ENCODE measurements at regions not wholly inside any gene's neighbourhood (a gene's known extent, or its start where the extent isn't known, plus 50 kb on each side); places are given as distances from the start of the nearest gene placed in this dataset.

- in situ Hi-C loops (cut with MboI) = no loop called here
- peak overlapping the region in 1 of 2 experiments; percentile 32; a peak in 1 of 4 replicates for H3K9ac ChIP-seq (ENCODE audit: insufficient read depth in 1 of 2, low read depth in 2 of 2, low read length in 2 of 2)
- no peak overlapping the region for H3K4me3 ChIP-seq
- H3K4me1 ChIP-seq (replicated peaks in 1 of 2; ENCODE audit: control insufficient read depth in 2 of 2, insufficient read depth in 2 of 2, low read length in 2 of 2) = peaks cover 8 to 48% of the 10 kb centered on the region in 2 experiments; a peak in 4 of 5 replicates
- H3K36me3 ChIP-seq (ENCODE audit: control insufficient read depth, insufficient read depth, low read length) = no peaks in the 10 kb centered on the region
- H3K79me2 ChIP-seq (ENCODE audit: control insufficient read depth, insufficient read depth, low read length) = no peaks in the 10 kb centered on the region
- H3K9me1 ChIP-seq (ENCODE audit: control insufficient read depth, insufficient read depth, low read length) = no peaks in the 10 kb centered on the region
- ChIA-PET POLR2A (interaction anchor here (0.6 to 0.9 kb wide), 2 partner anchors 11 to 12 kb away, joined by 3 read pairs; no protein-coding TSS in a partner anchor), CTCF (ENCODE audit: low intra/inter-chr PET ratio) (interaction anchor here (0.9 kb wide), 1 partner anchor 11 kb away, joined by 4 read pairs; no protein-coding TSS in a partner anchor)
- TF ChIP-seq ZNF324 (CRISPR knock-in tag; IDR thresholded peaks at IDR 0.05) = no peak
- FAIRE-seq (no peak), DNase-seq (ENCODE audit: extremely low read depth in 1 of 4, low spot score in 3 of 4) (no peak), ATAC-seq (no peak)
- H4K20me1 ChIP-seq (replicated peaks; ENCODE audit: control insufficient read depth, insufficient read depth, low read length) = no peaks in the 10 kb centered on the region
- H2AFZ ChIP-seq (ENCODE audit: low read depth, low read length) = peak overlapping the region; percentile 60; the same call in 1 of the 2 replicates
- no peaks in the 10 kb centered on the region for H3K9me3 ChIP-seq (replicated peaks; ENCODE audit: control insufficient read depth, insufficient read depth, low read depth, low read length)
- intact Hi-C loops (cut with micrococcal nuclease) = no loop called here
- no TSS peak for BruUV-seq (replicated peaks)
- H3K27ac ChIP-seq (ENCODE audit: extremely low read depth, low read depth, low read length) = no peak overlapping the region
- H3K27me3 ChIP-seq (ENCODE audit: control insufficient read depth in 2 of 2, insufficient read depth in 2 of 2, low read length in 2 of 2) = no peaks in the 10 kb centered on the region
- 78% methylated on average over 4 of the region's 4 CpGs for WGBS (ENCODE audit: insufficient coverage, low coverage, missing lambda C conversion rate)
- no peak overlapping the region for H3K4me2 ChIP-seq (ENCODE audit: insufficient read depth, low read length)
Observed at GRCh38 chr15:66893294-66893693, 172.1 kb upstream of the SMAD3 start.

DNA sequence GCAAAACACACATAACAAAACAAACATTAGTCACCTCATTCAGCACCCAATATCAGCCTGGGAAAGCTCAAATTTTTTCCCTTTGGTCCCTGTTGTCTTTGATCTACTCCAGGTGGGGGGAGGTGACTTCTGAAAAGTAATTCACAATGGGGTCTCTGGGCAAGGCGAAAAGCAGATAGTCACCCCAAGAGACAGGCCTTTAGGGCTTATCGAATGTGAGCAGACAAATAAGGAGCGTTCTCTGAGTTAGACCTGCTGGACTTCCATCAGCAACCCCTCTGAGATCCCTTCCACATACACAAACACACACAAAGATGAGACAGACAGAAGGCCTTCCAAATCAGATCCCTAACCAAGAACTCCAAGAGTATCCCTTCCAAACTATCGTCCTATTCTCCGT lies 171.0 kb upstream of the SMAD3 start:
- no peaks in the 10 kb centered on the region for H3K9me1 ChIP-seq (ENCODE audit: control insufficient read depth, insufficient read depth, low read length)
- peak overlapping the region in 1 of 2 experiments; percentile 32; a peak in 2 of 4 replicates for H3K9ac ChIP-seq (ENCODE audit: insufficient read depth in 1 of 2, low read depth in 2 of 2, low read length in 2 of 2)
- WGBS (ENCODE audit: insufficient coverage, low coverage, missing lambda C conversion rate) = 41% methylated on average over 5 of the region's 5 CpGs
- H3K4me1 ChIP-seq (replicated peaks in 1 of 2; ENCODE audit: control insufficient read depth in 2 of 2, insufficient read depth in 2 of 2, low read length in 2 of 2) = peaks cover 8 to 48% of the 10 kb centered on the region in 2 experiments; a peak in 4 of 5 replicates
- no peaks in the 10 kb centered on the region for H3K9me3 ChIP-seq (replicated peaks; ENCODE audit: control insufficient read depth, insufficient read depth, low read depth, low read length)
- intact Hi-C loops (cut with micrococcal nuclease) = no loop called here
- ChIA-PET CTCF (ENCODE audit: low intra/inter-chr PET ratio) (interaction anchor here (0.9 kb wide), 1 partner anchor 10 kb away, joined by 4 read pairs; no protein-coding TSS in a partner anchor), POLR2A (interaction anchor here (0.9 kb wide), 1 partner anchor 13 kb away, joined by 3 read pairs; no protein-coding TSS in a partner anchor)
- H3K27me3 ChIP-seq (ENCODE audit: control insufficient read depth in 2 of 2, insufficient read depth in 2 of 2, low read length in 2 of 2) = no peaks in the 10 kb centered on the region
- peak in 2 of 4 experiments; percentile 26 to 69 for DNase-seq (ENCODE audit: extremely low read depth in 1 of 4, low spot score in 3 of 4)
- ATAC-seq = peak; percentile 27
- no peaks in the 10 kb centered on the region for H3K79me2 ChIP-seq (ENCODE audit: control insufficient read depth, insufficient read depth, low read length)
- peak overlapping the region; percentile 68 for H3K27ac ChIP-seq (ENCODE audit: extremely low read depth, low read depth, low read length)
- peak overlapping the region; percentile 60 for H2AFZ ChIP-seq (ENCODE audit: low read depth, low read length)
- no TSS peak for BruUV-seq (replicated peaks)
- FAIRE-seq = peak; percentile 23
- H3K4me2 ChIP-seq (ENCODE audit: insufficient read depth, low read length) = peak overlapping the region; percentile 14; the same call in 1 of the 2 replicates
- H4K20me1 ChIP-seq (replicated peaks; ENCODE audit: control insufficient read depth, insufficient read depth, low read length) = no peaks in the 10 kb centered on the region
- in situ Hi-C loops (cut with MboI) = no loop called here
- no peak overlapping the region for H3K4me3 ChIP-seq
- no peaks in the 10 kb centered on the region for H3K36me3 ChIP-seq (ENCODE audit: control insufficient read depth, insufficient read depth, low read length)
- TF ChIP-seq CBFA2T2 (conservative IDR thresholded peaks at IDR 0.05) (peak; percentile 42), ZFX (CRISPR knock-in tag; IDR thresholded peaks at IDR 0.05) (no peak), NCOR1 (IDR thresholded peaks at IDR 0.05) (peak; percentile 19; the same call in 1 of the 2 replicates), ZFP91 (CRISPR knock-in tag; IDR thresholded peaks at IDR 0.05) (no peak), XRCC4 (IDR thresholded peaks at IDR 0.05; ENCODE audit: extremely low read depth, insufficient read depth, insufficient read length) (no peak), NFXL1 (CRISPR knock-in tag; IDR thresholded peaks at IDR 0.05) (no peak), TCF3 (CRISPR knock-in tag; IDR thresholded peaks at IDR 0.05) (peak; percentile 56), RFX1 (IDR thresholded peaks at IDR 0.05) (peak; percentile 28), ARID1B (IDR thresholded peaks at IDR 0.05) (peak; percentile 57; the same call in 1 of the 2 replicates), CBFA2T3 (IDR thresholded peaks at IDR 0.05) (peak; percentile 73), LEF1 (IDR thresholded peaks at IDR 0.05) (peak; percentile 32; the same call in 1 of the 2 replicates)
- TF ChIP-seq, protein P1, sequence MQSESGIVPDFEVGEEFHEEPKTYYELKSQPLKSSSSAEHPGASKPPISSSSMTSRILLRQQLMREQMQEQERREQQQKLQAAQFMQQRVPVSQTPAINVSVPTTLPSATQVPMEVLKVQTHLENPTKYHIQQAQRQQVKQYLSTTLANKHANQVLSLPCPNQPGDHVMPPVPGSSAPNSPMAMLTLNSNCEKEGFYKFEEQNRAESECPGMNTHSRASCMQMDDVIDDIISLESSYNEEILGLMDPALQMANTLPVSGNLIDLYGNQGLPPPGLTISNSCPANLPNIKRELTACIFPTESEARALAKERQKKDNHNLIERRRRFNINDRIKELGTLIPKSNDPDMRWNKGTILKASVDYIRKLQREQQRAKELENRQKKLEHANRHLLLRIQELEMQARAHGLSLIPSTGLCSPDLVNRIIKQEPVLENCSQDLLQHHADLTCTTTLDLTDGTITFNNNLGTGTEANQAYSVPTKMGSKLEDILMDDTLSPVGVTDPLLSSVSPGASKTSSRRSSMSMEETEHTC (IDR thresholded peaks at IDR 0.05) = no peak
- TF ChIP-seq, protein P2, sequence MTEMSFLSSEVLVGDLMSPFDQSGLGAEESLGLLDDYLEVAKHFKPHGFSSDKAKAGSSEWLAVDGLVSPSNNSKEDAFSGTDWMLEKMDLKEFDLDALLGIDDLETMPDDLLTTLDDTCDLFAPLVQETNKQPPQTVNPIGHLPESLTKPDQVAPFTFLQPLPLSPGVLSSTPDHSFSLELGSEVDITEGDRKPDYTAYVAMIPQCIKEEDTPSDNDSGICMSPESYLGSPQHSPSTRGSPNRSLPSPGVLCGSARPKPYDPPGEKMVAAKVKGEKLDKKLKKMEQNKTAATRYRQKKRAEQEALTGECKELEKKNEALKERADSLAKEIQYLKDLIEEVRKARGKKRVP (CRISPR knock-in tag; IDR thresholded peaks at IDR 0.05) = no peak
